Neural progenitor cell (in vitro differentiated cells): ENCODE measurements at regions not wholly inside any gene's neighbourhood (a gene's known extent, or its start where the extent isn't known, plus 50 kb on each side); places are given as distances from the start of the nearest gene placed in this dataset.

ENCODE experiments used
- EZH2 ChIP-seq: fragments of 200-600 bp; sonication (generic); IDR thresholded peaks from 2 replicates; pipeline ENCODE4 v1.6.1; 2017; ENCODE audit warnings: antibody characterized with exemption, mild to moderate bottlenecking, moderate library complexity
- EZH2phosphoT487 ChIP-seq: fragments of 200-600 bp; sonication (generic); IDR thresholded peaks from 2 replicates; pipeline ENCODE4 v1.6.1; 2017; ENCODE audit warnings: antibody characterized with exemption
- TF ChIP-seq, protein P1 (sequence below): fragments of 200-600 bp; sonication (generic); IDR thresholded peaks from 2 replicates; pipeline ENCODE4 v1.5.1; 2017; ENCODE audit warnings: antibody characterized with exemption, mild to moderate bottlenecking

DNA sequence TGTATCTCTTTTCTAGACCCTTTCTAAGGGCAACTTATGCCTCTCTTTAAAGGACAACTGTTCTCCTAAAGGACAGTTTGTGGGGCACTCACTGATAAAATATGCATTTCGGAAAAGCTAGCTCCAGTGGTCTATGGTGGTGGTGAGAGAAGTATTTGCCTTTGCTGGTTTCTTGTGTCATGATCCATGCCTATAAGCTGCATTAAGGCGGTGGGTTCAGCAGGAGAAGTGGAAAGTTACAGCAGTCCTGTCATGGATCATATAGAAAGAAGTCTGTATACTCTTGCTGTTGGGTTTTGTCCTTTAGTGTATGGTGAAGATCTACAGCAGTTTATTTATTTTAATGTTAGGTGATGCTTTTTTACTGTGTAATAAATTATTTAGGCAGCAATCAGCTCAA is 563.9 kb upstream of the PSMD7 start:
- TF ChIP-seq, protein P1, sequence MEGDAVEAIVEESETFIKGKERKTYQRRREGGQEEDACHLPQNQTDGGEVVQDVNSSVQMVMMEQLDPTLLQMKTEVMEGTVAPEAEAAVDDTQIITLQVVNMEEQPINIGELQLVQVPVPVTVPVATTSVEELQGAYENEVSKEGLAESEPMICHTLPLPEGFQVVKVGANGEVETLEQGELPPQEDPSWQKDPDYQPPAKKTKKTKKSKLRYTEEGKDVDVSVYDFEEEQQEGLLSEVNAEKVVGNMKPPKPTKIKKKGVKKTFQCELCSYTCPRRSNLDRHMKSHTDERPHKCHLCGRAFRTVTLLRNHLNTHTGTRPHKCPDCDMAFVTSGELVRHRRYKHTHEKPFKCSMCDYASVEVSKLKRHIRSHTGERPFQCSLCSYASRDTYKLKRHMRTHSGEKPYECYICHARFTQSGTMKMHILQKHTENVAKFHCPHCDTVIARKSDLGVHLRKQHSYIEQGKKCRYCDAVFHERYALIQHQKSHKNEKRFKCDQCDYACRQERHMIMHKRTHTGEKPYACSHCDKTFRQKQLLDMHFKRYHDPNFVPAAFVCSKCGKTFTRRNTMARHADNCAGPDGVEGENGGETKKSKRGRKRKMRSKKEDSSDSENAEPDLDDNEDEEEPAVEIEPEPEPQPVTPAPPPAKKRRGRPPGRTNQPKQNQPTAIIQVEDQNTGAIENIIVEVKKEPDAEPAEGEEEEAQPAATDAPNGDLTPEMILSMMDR = no peak
- TF ChIP-seq EZH2 (no peak), EZH2phosphoT487 (no peak)
